ENCODE measurements at regions not wholly inside any gene's neighbourhood (a gene's known extent, or its start where the extent isn't known, plus 50 kb on each side); places are given as distances from the start of the nearest gene placed in this dataset.

GRCh38 chr5:103938146-103938695 lies 375.6 kb upstream of the NUDT12 start:
- DNase-seq = peak; percentile 50

GRCh38 chr5:103929338-103930013 lies 366.9 kb upstream of the NUDT12 start:
- peak; percentile 34 for DNase-seq

- peak; percentile 40 for DNase-seq
These were observed 365.1 kb upstream of the NUDT12 start for GRCh38 chr5:103927739-103928138.

DNA sequence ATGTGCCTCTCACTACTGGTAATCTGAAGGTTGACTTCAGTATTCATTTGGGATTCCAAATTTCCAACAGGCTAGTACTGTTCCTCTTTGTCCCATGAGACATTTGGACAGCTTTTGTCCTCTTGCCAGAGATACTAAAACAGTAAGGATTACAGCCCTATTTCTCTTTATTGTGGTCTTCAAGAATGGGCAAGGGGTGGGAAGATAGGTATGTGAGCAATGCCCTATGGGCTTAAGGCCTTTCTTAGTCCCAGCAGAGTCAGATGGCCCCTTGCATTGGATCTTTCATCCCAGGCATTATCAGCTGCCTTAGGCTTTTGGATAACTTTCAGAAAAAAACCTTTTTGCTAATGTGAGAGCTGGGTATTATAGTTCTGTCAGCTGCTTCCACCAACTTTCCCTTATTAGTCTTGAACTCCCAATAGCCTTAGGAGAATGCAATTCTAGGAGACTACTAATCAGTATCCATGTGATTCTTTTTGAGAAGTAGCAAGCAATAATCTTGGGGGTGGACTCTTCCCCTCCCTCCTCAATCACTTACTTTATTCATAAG lies 361.1 kb upstream of the NUDT12 start:
- no peak for DNase-seq

DNA sequence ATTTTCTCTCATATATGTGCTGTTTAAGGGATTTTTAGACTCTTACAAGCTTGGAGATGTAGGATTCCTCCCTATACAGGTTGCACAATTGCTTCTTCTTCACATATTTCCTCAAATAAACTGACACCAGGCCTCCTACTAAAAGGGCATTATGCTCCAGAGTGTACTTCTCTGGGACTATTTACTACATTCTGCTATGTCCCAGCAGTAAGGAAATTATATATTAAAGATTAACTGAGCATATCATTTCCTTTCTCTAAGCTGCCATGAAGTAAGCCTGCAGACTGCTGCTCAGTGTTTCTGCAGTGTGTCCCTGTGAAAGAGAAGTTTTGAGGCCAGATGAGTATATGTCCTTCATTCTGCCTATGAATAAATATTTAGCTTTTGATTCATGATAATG lies 356.9 kb upstream of the NUDT12 start:
- DNase-seq = no peak

- peak; percentile 95 for DNase-seq
These were observed 356.2 kb upstream of the NUDT12 start for GRCh38 chr5:103918668-103919367.

GRCh38 chr5:103915081-103915480 lies 352.5 kb upstream of the NUDT12 start:
- no peak for DNase-seq

- no peak for DNase-seq
These were observed 348.2 kb upstream of the NUDT12 start for GRCh38 chr5:103910786-103911185.

DNA sequence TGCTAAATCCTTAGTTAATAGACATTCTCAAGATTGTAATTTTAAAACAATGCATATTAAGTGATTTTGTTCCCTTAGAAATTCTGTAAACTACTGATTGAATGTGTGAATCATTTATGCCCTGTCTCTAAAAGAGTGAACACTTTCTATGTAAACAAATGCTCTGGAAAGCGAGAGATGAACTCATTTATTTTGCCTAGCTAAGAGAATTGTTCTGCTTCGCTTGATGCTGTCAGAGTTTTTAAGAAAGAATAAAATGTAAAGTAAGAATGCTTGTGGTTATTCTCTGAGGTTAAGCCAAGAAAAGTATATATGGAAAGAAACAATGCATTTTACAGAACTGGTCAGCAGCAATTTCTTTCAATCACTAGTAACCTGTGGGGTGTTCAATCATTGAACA lies 347.4 kb upstream of the NUDT12 start:
- peak; percentile 22 for DNase-seq

DNA sequence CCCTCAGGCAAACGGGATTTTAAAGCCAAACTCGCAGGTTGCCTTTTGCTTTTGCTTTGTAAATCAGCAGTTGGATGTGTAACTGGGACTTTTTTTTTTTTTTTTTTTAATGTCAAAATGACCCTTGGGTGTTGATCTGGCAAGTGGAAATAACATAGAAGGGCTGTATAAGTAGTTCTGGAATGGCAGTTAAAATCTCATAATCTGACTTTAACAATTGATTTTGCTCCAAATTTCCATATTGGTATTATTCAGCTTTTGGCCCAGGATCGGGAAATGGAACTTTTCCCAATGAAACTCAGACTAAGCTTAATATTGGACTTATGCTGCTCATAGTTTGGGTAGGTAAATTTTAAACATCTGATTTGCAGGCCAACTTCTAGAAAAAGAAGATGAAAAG lies 346.8 kb upstream of the NUDT12 start:
- DNase-seq = no peak

GRCh38 chr5:103908336-103909080 lies 345.9 kb upstream of the NUDT12 start:
- DNase-seq = no peak

DNA sequence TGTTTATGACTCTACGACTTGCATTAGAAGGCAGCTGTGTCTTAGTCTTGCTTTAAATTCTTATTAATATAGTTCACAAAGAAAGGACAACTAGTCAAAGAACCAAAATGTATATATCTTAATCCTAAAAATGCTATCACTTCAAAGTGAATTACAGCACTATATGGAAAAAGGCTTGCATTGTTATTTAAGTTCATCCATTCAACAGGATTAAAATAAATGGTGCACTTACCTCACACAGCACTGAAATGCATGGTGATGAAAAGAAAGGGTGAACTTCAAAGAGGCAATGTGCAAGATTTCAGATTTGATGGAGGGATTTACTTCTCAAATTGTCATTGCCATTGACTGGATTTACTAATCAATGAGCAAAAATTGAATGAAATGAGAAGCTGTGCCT lies 344.4 kb upstream of the NUDT12 start:
- no peak for DNase-seq

GRCh38 chr5:103904651-103905050 lies 342.1 kb upstream of the NUDT12 start:
- DNase-seq = no peak

DNA sequence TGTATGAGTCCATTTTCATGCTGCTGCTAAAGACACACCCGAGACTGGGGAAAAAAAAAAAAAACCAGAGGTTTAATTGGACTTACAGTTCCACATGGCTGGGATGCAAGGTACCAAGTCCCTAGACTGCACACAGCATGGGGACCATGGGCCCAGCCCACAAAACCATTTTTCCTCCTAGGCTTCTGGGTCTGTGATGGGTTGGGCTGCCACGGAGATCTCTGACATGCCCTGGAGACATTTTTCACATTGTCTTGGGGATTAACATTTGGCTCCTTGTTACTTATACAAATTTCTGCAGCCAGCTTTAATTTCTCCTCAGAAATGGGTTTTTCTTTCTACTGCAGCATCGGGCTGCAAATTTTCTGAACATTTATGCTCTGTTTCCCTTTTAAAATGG lies 340.3 kb upstream of the NUDT12 start:
- DNase-seq = no peak

DNA sequence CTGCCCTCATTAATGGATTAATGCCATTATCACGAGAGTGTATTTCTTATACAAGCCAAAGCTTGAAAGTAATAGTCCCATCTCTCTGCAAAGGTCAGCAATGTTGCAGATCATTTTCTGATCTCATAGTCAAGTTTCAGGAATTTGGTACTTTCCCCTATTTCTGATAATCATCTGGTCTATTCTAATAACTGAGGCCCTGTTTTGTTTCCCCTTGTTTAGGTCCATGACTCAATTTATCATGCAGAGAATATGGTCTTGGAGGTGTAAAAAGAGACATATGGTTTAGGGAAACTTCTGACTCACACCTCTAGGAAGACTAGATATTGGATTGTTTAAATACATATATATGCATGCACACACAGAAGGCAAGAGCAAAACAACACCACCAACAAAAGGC lies 339.3 kb upstream of the NUDT12 start:
- peak; percentile 35 for DNase-seq

DNA sequence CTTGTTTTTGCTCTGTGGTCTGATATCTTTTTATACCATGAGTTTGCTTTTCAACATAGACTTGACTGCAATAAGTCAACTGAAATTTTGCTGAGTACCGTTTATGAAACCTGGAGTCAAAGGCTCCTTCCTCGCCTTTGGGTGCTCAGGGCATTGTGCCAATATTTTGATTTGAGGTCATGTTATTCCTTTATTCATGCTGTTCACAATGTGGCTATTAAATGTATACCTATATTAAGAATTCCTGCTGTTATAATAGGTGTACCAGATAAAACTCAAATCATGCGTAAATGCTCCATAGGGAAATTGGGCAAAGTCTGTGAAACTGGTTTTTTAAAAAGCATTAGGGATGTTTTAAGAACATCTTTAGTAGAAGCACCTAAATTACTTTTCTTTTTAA lies 334.0 kb upstream of the NUDT12 start:
- DNase-seq = no peak

DNA sequence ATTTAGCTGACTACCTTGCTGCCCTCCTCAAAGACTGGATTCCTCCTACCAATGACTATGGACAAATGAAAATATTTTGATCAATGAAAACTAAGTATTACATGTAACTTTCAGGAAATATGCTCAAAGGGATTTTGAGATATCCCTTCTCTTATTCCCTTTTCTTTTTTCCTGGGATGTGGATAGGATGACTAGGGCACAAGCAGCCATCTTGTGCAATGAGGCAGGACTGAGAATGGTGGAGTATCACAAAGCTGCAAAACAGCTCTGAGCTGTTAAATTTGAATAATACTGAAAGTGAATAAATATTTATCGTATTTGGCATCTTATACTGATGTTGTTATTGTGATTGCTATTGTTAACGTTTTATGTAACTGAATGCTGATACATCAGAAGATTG lies 333.1 kb upstream of the NUDT12 start:
- no peak for DNase-seq

- peak; percentile 69 for DNase-seq
These were observed 332.3 kb upstream of the NUDT12 start for GRCh38 chr5:103894882-103895281.

DNA sequence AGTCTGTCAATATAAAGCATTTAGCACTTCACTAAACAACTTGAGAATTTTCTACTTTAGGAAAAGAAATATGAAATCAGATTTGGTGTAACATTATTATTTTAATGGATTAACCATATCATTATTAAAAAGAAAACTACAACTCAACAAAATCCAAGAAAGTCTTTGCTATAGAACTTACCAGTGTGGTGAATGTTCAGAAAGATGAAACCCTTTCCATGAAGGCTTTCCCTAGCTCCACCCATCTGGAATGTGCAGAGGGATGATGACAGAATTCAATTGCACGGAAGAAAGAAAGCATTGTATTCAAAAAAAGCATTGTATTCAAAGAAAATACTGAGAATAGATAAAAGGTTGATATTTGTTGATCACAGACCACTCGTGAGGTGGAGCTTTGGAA lies 328.6 kb upstream of the NUDT12 start:
- peak; percentile 6 for DNase-seq

DNA sequence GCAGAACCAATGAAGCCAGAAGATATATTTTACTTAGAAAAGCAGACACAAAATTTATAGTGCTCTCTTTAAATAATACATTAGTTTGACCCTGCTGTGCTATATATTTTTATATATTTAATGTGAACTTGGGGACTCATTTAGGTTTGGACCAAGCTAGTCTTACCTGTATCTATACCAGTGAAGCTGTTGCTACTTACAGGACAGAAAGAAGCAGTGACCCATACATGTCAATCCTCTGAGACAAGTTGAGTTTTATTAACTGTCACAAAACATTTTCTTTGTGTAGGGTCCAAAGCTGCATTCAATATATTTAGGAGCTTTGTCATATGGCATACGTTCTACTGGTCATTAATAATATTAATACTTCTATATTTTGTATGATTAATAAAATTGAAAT lies 327.7 kb upstream of the NUDT12 start:
- DNase-seq = no peak

DNA sequence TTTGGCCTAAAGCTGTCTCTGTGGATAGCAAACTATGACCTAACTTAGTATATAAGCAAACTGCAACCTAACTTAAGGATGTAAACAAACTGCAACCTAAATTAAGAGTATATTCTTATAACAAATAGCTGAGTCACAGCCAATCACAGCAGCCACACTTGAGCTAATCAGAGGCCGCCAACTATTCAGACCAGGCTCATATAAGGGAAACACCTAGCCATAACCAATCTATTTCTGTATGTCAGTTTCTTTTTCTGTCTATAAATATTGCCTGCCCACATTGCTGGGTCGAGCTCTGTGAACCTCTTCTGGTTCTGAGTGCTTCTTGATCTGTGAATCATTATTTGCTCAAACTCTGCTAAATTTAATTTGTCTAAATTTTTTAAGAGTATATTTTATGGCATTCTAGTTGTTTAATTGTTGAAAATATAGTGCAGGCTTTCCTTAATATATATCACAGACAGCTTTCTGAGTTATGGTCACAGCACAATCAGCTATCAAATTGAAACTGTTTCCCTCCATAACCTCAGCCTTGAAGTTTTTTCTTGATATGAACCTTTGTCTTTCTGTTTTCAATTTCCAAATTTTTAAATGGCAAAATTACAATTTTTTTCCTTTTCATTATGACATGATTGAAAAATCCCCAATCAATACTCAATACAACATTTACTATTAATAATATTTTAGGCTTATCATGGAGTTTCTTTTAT lies 327.1 kb upstream of the NUDT12 start:
- no peak for DNase-seq

- DNase-seq = no peak
These were observed 324.2 kb upstream of the NUDT12 start for GRCh38 chr5:103886826-103887225.

GRCh38 chr5:103883143-103883542 lies 320.6 kb upstream of the NUDT12 start:
- no peak for DNase-seq

Data from fibroblast of skin of abdomen (primary cell).